PC-3 (cell line): ENCODE measurements at regions not wholly inside any gene's neighbourhood (a gene's known extent, or its start where the extent isn't known, plus 50 kb on each side); places are given as distances from the start of the nearest gene placed in this dataset.

Experiments used
- ATAC-seq: fragments of 200-7000 bp; cut with Tn5 transposase; 2 replicates; pipeline ENCODE4 v1.9.1; 2020; ENCODE audit warnings: mild to moderate bottlenecking, moderate library complexity
- BruUV-seq: library from RNA; stranded (reverse); fragments of 400-500 nt; replicated peaks from 2 replicates; lab custom pipeline; 2021; lab: Mats Ljungman, UMichigan
- CTCF ChIA-PET: fragments of 300-600 bp; sonication (Branson Sonifier 250); formaldehyde crosslinking; loops from one replicate; lab custom pipeline; 2022; ENCODE audit warnings: antibody characterized with exemption; lab: Charles Lee
- POLR2A ChIA-PET: fragments of 300-600 bp; sonication (Branson Sonifier 250); formaldehyde crosslinking; loops from one replicate; lab custom pipeline; 2022; ENCODE audit warnings: antibody characterized with exemption; ENCODE audit not compliant: unreplicated experiment; lab: Charles Lee
- DNase-seq: peaks from one replicate; pipeline ENCODE4 v3.0.0-alpha.2; 2015
- H2AFZ ChIP-seq: fragments of 300-600 bp; sonication (generic); 2 replicates; pipeline ENCODE4 v1.6.0; 2016; ENCODE audit warnings: antibody characterized with exemption, low read length
- H3F3A ChIP-seq: fragments of 300-600 bp; sonication (generic); one replicate; pipeline ENCODE4 v1.6.0; 2017; ENCODE audit warnings: antibody characterized with exemption, low read length, control low read depth, mild to moderate bottlenecking; ENCODE audit not compliant: unreplicated experiment
- H3K27ac ChIP-seq: fragments of 300-600 bp; sonication (generic); 2 replicates; pipeline ENCODE4 v1.5.1; 2016; ENCODE audit warnings: mild to moderate bottlenecking, low read length
- H3K27me3 ChIP-seq: fragments of 300-600 bp; sonication (generic); 2 replicates; pipeline ENCODE4 v1.6.1; 2016; ENCODE audit warnings: low read length, mixed read lengths
- H3K36me3 ChIP-seq: fragments of 300-600 bp; sonication (generic); 2 replicates; pipeline ENCODE4 v1.6.1; 2016; ENCODE audit warnings: low read depth, mixed run types, low read length, mixed read lengths
- H3K4me1 ChIP-seq: fragments of 300-600 bp; sonication (generic); 2 replicates; pipeline ENCODE4 v1.5.1; 2016; ENCODE audit warnings: low read length; ENCODE audit not compliant: insufficient read depth
- H3K4me2 ChIP-seq: fragments of 300-600 bp; sonication (generic); 2 replicates; pipeline ENCODE4 v1.6.0; 2016; ENCODE audit warnings: low read length
- H3K4me3 ChIP-seq: fragments of 300-600 bp; sonication (generic); 2 replicates; pipeline ENCODE4 v1.5.1; 2016; ENCODE audit warnings: mild to moderate bottlenecking, low read length, mixed read lengths
- H3K79me2 ChIP-seq: fragments of 300-600 bp; sonication (generic); 2 replicates; pipeline ENCODE4 v1.6.1; 2017; ENCODE audit warnings: low read length, mixed read lengths
- H3K9ac ChIP-seq: fragments of 300-600 bp; sonication (generic); 2 replicates; pipeline ENCODE4 v1.6.0; 2016; ENCODE audit warnings: mild to moderate bottlenecking, low read length
- H3K9me2 ChIP-seq: fragments of 300-600 bp; sonication (generic); replicated peaks from 2 replicates; pipeline ENCODE4 v1.6.1; 2016; ENCODE audit warnings: mixed run types, low read length, mixed read lengths
- H3K9me3 ChIP-seq: fragments of 300-600 bp; sonication (generic); 2 replicates; pipeline ENCODE4 v1.6.1; 2016; ENCODE audit warnings: low read length, mixed read lengths
- H4K20me1 ChIP-seq: fragments of 300-600 bp; sonication (generic); 2 replicates; pipeline ENCODE4 v1.6.1; 2016; ENCODE audit warnings: low read length, mixed read lengths
- CTCF ChIP-seq: fragments of 300-600 bp; sonication (generic); conservative IDR thresholded peaks from 2 replicates; pipeline ENCODE4 v1.5.1; 2017; ENCODE audit warnings: antibody characterized with exemption, low read depth, mild to moderate bottlenecking, low read length
- EZH2 ChIP-seq: fragments of 300-600 bp; sonication (generic); IDR thresholded peaks from one replicate; pipeline ENCODE4 v1.6.1; 2017; ENCODE audit warnings: antibody characterized with exemption, mild to moderate bottlenecking, low read length; ENCODE audit not compliant: unreplicated experiment
- EZH2phosphoT487 ChIP-seq: fragments of 300-600 bp; sonication (generic); IDR thresholded peaks from 2 replicates; pipeline ENCODE4 v1.6.1; 2018; ENCODE audit warnings: mild to moderate bottlenecking, antibody characterized with exemption, low read length, borderline replicate concordance
- intact Hi-C: fragments of 100-400 bp; cut with micrococcal nuclease; formaldehyde crosslinking; loops from 2 replicates; pipeline ENCODE4 v1.9.0; 2023

GRCh38 chr18:10153924-10154752 is 240.3 kb downstream of the VAPA start:
- no peaks in the 10 kb centered on the region for H3K4me1 ChIP-seq
- H2AFZ ChIP-seq: no peak overlapping the region
- H3K4me3 ChIP-seq: no peak overlapping the region
- no peak for TF ChIP-seq EZH2
- no peak for TF ChIP-seq CTCF
- TF ChIP-seq EZH2phosphoT487: no peak
- no peaks in the 10 kb centered on the region for H3K79me2 ChIP-seq
- H3K27ac ChIP-seq: no peak overlapping the region
- intact Hi-C loops: no loop called here
- H3K36me3 ChIP-seq: no peaks in the 10 kb centered on the region
- H3K9me2 ChIP-seq: 0 out of 2 replicates have a peak, but pooled peaks cover under 1% of the 10 kb centered on the region
- H3F3A ChIP-seq: no peaks in the 10 kb centered on the region
- H3K9me3 ChIP-seq: no peaks in the 10 kb centered on the region
- H3K27me3 ChIP-seq: peaks cover 10% of the 10 kb centered on the region
- ATAC-seq (no peak), DNase-seq (no peak)
- no peak overlapping the region for H3K9ac ChIP-seq
- no TSS peak for BruUV-seq
- H4K20me1 ChIP-seq: no peaks in the 10 kb centered on the region
- ChIA-PET CTCF (no interaction called here), POLR2A (no interaction called here)
- no peak overlapping the region for H3K4me2 ChIP-seq

GRCh38 chr18:10157706-10158105 is 243.9 kb downstream of the VAPA start:
- no peak for DNase-seq
- no peak overlapping the region for H3K4me2 ChIP-seq
- 0 out of 2 replicates have a peak, but pooled peaks cover 2% of the 10 kb centered on the region for H3K9me2 ChIP-seq
- peaks cover 22% of the 10 kb centered on the region for H3K27me3 ChIP-seq
- no peaks in the 10 kb centered on the region for H3K79me2 ChIP-seq
- no peaks in the 10 kb centered on the region for H4K20me1 ChIP-seq
- no peak overlapping the region for H3K27ac ChIP-seq
- no peaks in the 10 kb centered on the region for H3K36me3 ChIP-seq
- no peaks in the 10 kb centered on the region for H3K9me3 ChIP-seq
- ChIA-PET CTCF (no interaction called here), POLR2A (no interaction called here)
- no TSS peak for BruUV-seq
- intact Hi-C loops: no loop called here
- no peaks in the 10 kb centered on the region for H3K4me1 ChIP-seq
- no peak overlapping the region for H2AFZ ChIP-seq
- no peak overlapping the region for H3K9ac ChIP-seq
- H3K4me3 ChIP-seq: no peak overlapping the region
- TF ChIP-seq CTCF: no peak
- TF ChIP-seq EZH2phosphoT487: no peak
- no peak for TF ChIP-seq EZH2
- ATAC-seq: no peak
- no peaks in the 10 kb centered on the region for H3F3A ChIP-seq

GRCh38 chr18:10160251-10160650 is 246.4 kb downstream of the VAPA start:
- Histone ChIP-seq H3K9me2 (0 out of 2 replicates have a peak, but pooled peaks cover 2% of the 10 kb centered on the region), H3K4me3 (no peak overlapping the region), H4K20me1 (no peaks in the 10 kb centered on the region), H3K9me3 (no peaks in the 10 kb centered on the region), H2AFZ (no peak overlapping the region), H3K4me1 (no peaks in the 10 kb centered on the region), H3K4me2 (no peak overlapping the region), H3K36me3 (no peaks in the 10 kb centered on the region), H3K27me3 (peaks cover 29% of the 10 kb centered on the region), H3K27ac (no peak overlapping the region), H3K9ac (no peak overlapping the region), H3F3A (no peaks in the 10 kb centered on the region), H3K79me2 (no peaks in the 10 kb centered on the region)
- intact Hi-C loops: no loop called here
- ATAC-seq (no peak), DNase-seq (no peak)
- no TSS peak for BruUV-seq
- POLR2A ChIA-PET: no interaction called here
- CTCF ChIA-PET: no interaction called here
- TF ChIP-seq CTCF (no peak), EZH2 (no peak), EZH2phosphoT487 (no peak)
